ENCODE measurements at regions not wholly inside any gene's neighbourhood (a gene's known extent, or its start where the extent isn't known, plus 50 kb on each side); places are given as distances from the start of the nearest gene placed in this dataset.

GRCh38 chr12:83472350-83472749, 785.6 kb downstream of the TMTC2 start:
- Histone ChIP-seq H3K9ac (ENCODE audit: control insufficient read depth, extremely low read depth, insufficient read depth, low read length) (no peak overlapping the region), H2AFZ (ENCODE audit: control insufficient read depth, low read length) (no peak overlapping the region), H3K27me3 (ENCODE audit: control insufficient read depth, extremely low read depth, insufficient read depth, low read length) (no peaks in the 10 kb centered on the region), H3K9me1 (ENCODE audit: control insufficient read depth, extremely low read depth, insufficient read depth, low read length) (no peaks in the 10 kb centered on the region), H3K27ac (ENCODE audit: control insufficient read depth, insufficient read depth, low read length) (no peak overlapping the region), H3K9me3 (ENCODE audit: control insufficient read depth, low read depth, low read length) (no peaks in the 10 kb centered on the region), H3K36me3 (ENCODE audit: control insufficient read depth in 2 of 2, extremely low read depth in 1 of 2, insufficient read depth in 2 of 2, low read length in 2 of 2) (no peaks in the 10 kb centered on the region), H3K4me3 (ENCODE audit: control insufficient read depth in 2 of 3, extremely low read depth in 1 of 3, insufficient read depth in 2 of 3, low read depth in 1 of 3, low read length in 3 of 3) (no peak overlapping the region), H4K20me1 (ENCODE audit: control insufficient read depth, extremely low read depth, insufficient read depth, low read length) (no peaks in the 10 kb centered on the region), H3K4me1 (ENCODE audit: control insufficient read depth, extremely low read depth, insufficient read depth, low read length) (no peaks in the 10 kb centered on the region), H3K79me2 (ENCODE audit: control insufficient read depth, insufficient read depth, low read length) (no peaks in the 10 kb centered on the region), H3K4me2 (ENCODE audit: control insufficient read depth, extremely low read depth, insufficient read depth, low read depth, low read length) (no peak overlapping the region)
- FAIRE-seq (no peak), DNase-seq (ENCODE audit: low read depth, low spot score) (no peak)
- TF ChIP-seq EZH2 (IDR thresholded peaks at IDR 0.05; ENCODE audit: low read length) (no peak), CTCF (optimal IDR thresholded peaks at IDR 0.05 in 1 of 3, IDR thresholded peaks at IDR 0.05 in 1 of 3, conservative IDR thresholded peaks at IDR 0.05 in 1 of 3; ENCODE audit: extremely low read depth in 1 of 3, insufficient read depth in 2 of 3, low read length in 3 of 3) (no peak)
- dilution Hi-C loops (cut with MboI; ENCODE audit: extremely low pct_ligation_motif_present, low sequenced_read_pairs), result no loop called here

GRCh38 chr12:83471341-83471740, 784.6 kb downstream of the TMTC2 start:
- no peaks in the 10 kb centered on the region for H3K9me1 ChIP-seq (ENCODE audit: control insufficient read depth, extremely low read depth, insufficient read depth, low read length)
- no peaks in the 10 kb centered on the region for H3K36me3 ChIP-seq (ENCODE audit: control insufficient read depth in 2 of 2, extremely low read depth in 1 of 2, insufficient read depth in 2 of 2, low read length in 2 of 2)
- no peaks in the 10 kb centered on the region for H3K79me2 ChIP-seq (ENCODE audit: control insufficient read depth, insufficient read depth, low read length)
- no peak overlapping the region for H3K4me2 ChIP-seq (ENCODE audit: control insufficient read depth, extremely low read depth, insufficient read depth, low read depth, low read length)
- no peak overlapping the region for H3K4me3 ChIP-seq (ENCODE audit: control insufficient read depth in 2 of 3, extremely low read depth in 1 of 3, insufficient read depth in 2 of 3, low read depth in 1 of 3, low read length in 3 of 3)
- no peak for DNase-seq (ENCODE audit: low read depth, low spot score)
- TF ChIP-seq EZH2 (IDR thresholded peaks at IDR 0.05; ENCODE audit: low read length) (no peak), CTCF (optimal IDR thresholded peaks at IDR 0.05 in 1 of 3, IDR thresholded peaks at IDR 0.05 in 1 of 3, conservative IDR thresholded peaks at IDR 0.05 in 1 of 3; ENCODE audit: extremely low read depth in 1 of 3, insufficient read depth in 2 of 3, low read length in 3 of 3) (no peak)
- no peak overlapping the region for H3K27ac ChIP-seq (ENCODE audit: control insufficient read depth, insufficient read depth, low read length)
- no peaks in the 10 kb centered on the region for H3K9me3 ChIP-seq (ENCODE audit: control insufficient read depth, low read depth, low read length)
- dilution Hi-C loops (cut with MboI; ENCODE audit: extremely low pct_ligation_motif_present, low sequenced_read_pairs), result no loop called here
- no peaks in the 10 kb centered on the region for H3K27me3 ChIP-seq (ENCODE audit: control insufficient read depth, extremely low read depth, insufficient read depth, low read length)
- no peaks in the 10 kb centered on the region for H4K20me1 ChIP-seq (ENCODE audit: control insufficient read depth, extremely low read depth, insufficient read depth, low read length)
- H3K9ac ChIP-seq (ENCODE audit: control insufficient read depth, extremely low read depth, insufficient read depth, low read length), result no peak overlapping the region
- no peak for FAIRE-seq
- no peak overlapping the region for H2AFZ ChIP-seq (ENCODE audit: control insufficient read depth, low read length)
- no peaks in the 10 kb centered on the region for H3K4me1 ChIP-seq (ENCODE audit: control insufficient read depth, extremely low read depth, insufficient read depth, low read length)

All from keratinocyte (primary cell).